HepG2 (cell line): ENCODE measurements at regions not wholly inside any gene's neighbourhood (a gene's known extent, or its start where the extent isn't known, plus 50 kb on each side); places are given as distances from the start of the nearest gene placed in this dataset.

ENCODE experiments used
- ATAC-seq: fragments of 200-7000 bp; cut with Tn5 transposase; 3 replicates; pipeline ENCODE4 v1.9.1; 2020; ENCODE audit warnings: mild to moderate bottlenecking, moderate library complexity
- BruUV-seq: library from RNA; stranded (reverse); fragments of 400-500 nt; replicated peaks from 2 replicates; lab custom pipeline; 2021; lab: Mats Ljungman, UMichigan
- CTCF ChIA-PET: fragments of 300-600 bp; formaldehyde crosslinking; extraction: SDS; loops from one replicate; lab custom pipeline; 2021; ENCODE audit warnings: low total read pairs, inconsistent platforms, low intra/inter-chr PET ratio; lab: Yijun Ruan, JAX
- POLR2A ChIA-PET: fragments of 350-600 bp; sonication (Branson Sonifier 250); formaldehyde crosslinking; loops from one replicate; lab custom pipeline; 2020; ENCODE audit warnings: antibody characterized with exemption, inconsistent platforms; lab: Yijun Ruan, JAX
- DNase-seq: peaks from one replicate; pipeline ENCODE4 v3.0.0-alpha.2; 2015; ENCODE audit warnings: low spot score
- FAIRE-seq: peaks from 3 replicates; lab custom pipeline; 2011; peaks lifted over from hg19 to GRCh38; lab: Jason Lieb, UNC
- H2AFZ ChIP-seq: one replicate; pipeline ENCODE4 v1.6.1; 2011; ENCODE audit warnings: low read length, inconsistent platforms
- H3K27ac ChIP-seq: fragments of 300-600 bp; 3 replicates; pipeline ENCODE4 v1.8.0; 2011; ENCODE audit warnings: mixed run types, mild to moderate bottlenecking, mixed read lengths, low read length, inconsistent platforms; ENCODE audit not compliant: insufficient read depth; ENCODE audit errors: extremely low read length
- H3K27me3 ChIP-seq, 2 experiments: fragments of 200-600 bp in 1 of 2; 2 replicates in 1 of 2; 3 replicates in 1 of 2; pipeline versions ENCODE4 v1.6.0 to v1.8.0; 2011; ENCODE audit warnings: low read length in 2 of 2, mild to moderate bottlenecking in 2 of 2, moderate library complexity in 2 of 2, inconsistent platforms in 1 of 2; ENCODE audit not compliant: insufficient read depth in 2 of 2, control insufficient read depth in 1 of 2
- H3K36me3 ChIP-seq, 2 experiments: fragments of 200-600 bp in 1 of 2; replicated peaks in 1 of 2; 2 replicates in 1 of 2; 3 replicates in 1 of 2; pipeline versions ENCODE4 v1.5.1 to v1.8.0; 2011; ENCODE audit warnings: low read length in 2 of 2, inconsistent platforms in 1 of 2; ENCODE audit not compliant: insufficient read depth in 2 of 2, control insufficient read depth in 1 of 2
- H3K4me1 ChIP-seq: 2 replicates; pipeline ENCODE4 v1.5.1; 2012; ENCODE audit warnings: low read length, inconsistent platforms; ENCODE audit not compliant: insufficient read depth
- H3K4me2 ChIP-seq: 2 replicates; pipeline ENCODE4 v1.6.0; 2011; ENCODE audit warnings: low read depth, low read length, inconsistent platforms
- H3K4me3 ChIP-seq, 3 experiments: fragments of 200-600 bp in 1 of 3; sonication (generic), shearing (Covaris generic) in 1 of 3; replicated peaks in 1 of 3; 2 replicates each; pipeline ENCODE4 v1.5.1; 2011 to 2016; ENCODE audit warnings: low read length in 3 of 3, inconsistent platforms in 2 of 3, low read depth in 2 of 3, mild to moderate bottlenecking in 2 of 3, control low read depth in 1 of 3, mixed read lengths in 1 of 3; ENCODE audit not compliant: insufficient read depth in 1 of 3
- H3K79me2 ChIP-seq: one replicate; pipeline ENCODE4 v1.6.1; 2011; ENCODE audit warnings: low read length, inconsistent platforms; ENCODE audit not compliant: insufficient read depth
- H3K9ac ChIP-seq: 2 replicates; pipeline ENCODE4 v1.6.0; 2011; ENCODE audit warnings: mild to moderate bottlenecking, low read depth, low read length, inconsistent platforms; ENCODE audit not compliant: insufficient read depth
- H3K9me3 ChIP-seq: 2 replicates; pipeline ENCODE4 v1.5.1; 2012; ENCODE audit warnings: mild to moderate bottlenecking, low read length
- H4K20me1 ChIP-seq: 2 replicates; pipeline ENCODE4 v1.6.0; 2011; ENCODE audit warnings: inconsistent platforms, mild to moderate bottlenecking, low read length, moderate library complexity; ENCODE audit not compliant: insufficient read depth
- FOXA1 ChIP-seq, 2 experiments: fragments of 450-650 bp in 1 of 2; sonication (generic) in 1 of 2; formaldehyde crosslinking in 1 of 2; IDR thresholded peaks; 2 replicates each; pipeline versions ENCODE4 v1.4.0 to v1.6.1; 2016 to 2020; ENCODE audit warnings: missing genetic modification reagents in 1 of 2
- HIC2 ChIP-seq: sonication (generic); formaldehyde crosslinking; IDR thresholded peaks from 2 replicates; pipeline ENCODE4 v1.9.0; 2022; ENCODE audit warnings: low read depth, missing genetic modification reagents
- NFYC ChIP-seq: IDR thresholded peaks from 2 replicates; pipeline ENCODE4 v1.6.1; 2016; ENCODE audit warnings: missing genetic modification reagents, missing compliant biosample characterization
- TBL1XR1 ChIP-seq: fragments of 150-350 bp; IDR thresholded peaks from 2 replicates; pipeline ENCODE4 v1.6.1; 2014; ENCODE audit warnings: borderline replicate concordance, low read length; ENCODE audit not compliant: partially characterized antibody
- ZNF224 ChIP-seq: sonication (generic); formaldehyde crosslinking; IDR thresholded peaks from 2 replicates; pipeline ENCODE4 v1.5.0; 2020; ENCODE audit warnings: mild to moderate bottlenecking, missing genetic modification reagents
- ZNF543 ChIP-seq: sonication (generic); formaldehyde crosslinking; IDR thresholded peaks from 2 replicates; pipeline ENCODE4 v1.4.0; 2020; ENCODE audit warnings: mild to moderate bottlenecking, missing genetic modification reagents
- WGBS: methylation state at CpG from one replicate; pipeline ENCODE4 v1.1.6; 2017; ENCODE audit warnings: low lambda C conversion rate; 5-methylcytosine and 5-hydroxymethylcytosine counted together
- in situ Hi-C: cut with HindIII; loops from 2 replicates; pipeline ENCODE4 v1.10.0; 2017; ENCODE audit warnings: low pct_unique_long_range_greater_than_20kb; ENCODE audit not compliant: extremely low pct_ligation_motif_present
- intact Hi-C: fragments of 100-400 bp; cut with micrococcal nuclease; formaldehyde crosslinking; loops from one replicate; pipeline ENCODE4 v1.10.0; 2022; ENCODE audit not compliant: unreplicated experiment
- TF ChIP-seq, protein P1 (sequence below), 2 experiments: sonication (generic) in 1 of 2; formaldehyde crosslinking in 1 of 2; IDR thresholded peaks; 2 replicates each; pipeline versions ENCODE4 v1.4.0 to v1.6.1; 2016 to 2020; ENCODE audit warnings: borderline replicate concordance in 1 of 2, low read depth in 1 of 2, mild to moderate bottlenecking in 1 of 2, missing genetic modification reagents in 1 of 2

- TF ChIP-seq ZNF224 (no peak), TBL1XR1 (no peak), NFYC (peak; percentile 66), HIC2 (CRISPR knock-in tag) (no peak)
Observed at GRCh38 chr2:134089454-134089853, 164.4 kb upstream of the MGAT5 start (continued).

GRCh38 chr2:134097740-134098139 lies 156.1 kb upstream of the MGAT5 start:
- peak; percentile 59; the same call in 2 of the 3 replicates for ATAC-seq
- POLR2A ChIA-PET, result no interaction called here

More at GRCh38 chr2:134097740-134098139, 156.1 kb upstream of the MGAT5 start:
- no peak overlapping the region for H3K27ac ChIP-seq
- no peaks in the 10 kb centered on the region for H4K20me1 ChIP-seq
- CTCF ChIA-PET, result no interaction called here
- no peak for FAIRE-seq
- H2AFZ ChIP-seq, result no peak overlapping the region
- in situ Hi-C loops, result no loop called here
- H3K36me3 ChIP-seq, result no peaks in the 10 kb centered on the region
- H3K4me2 ChIP-seq, result peak overlapping the region; percentile 56
- H3K4me1 ChIP-seq, result peaks cover 56% of the 10 kb centered on the region
- intact Hi-C loops, result loop anchor here (2.0 kb wide), 1 partner anchor 21 kb away; no protein-coding TSS in a partner anchor
- DNase-seq, result no peak
- H3K79me2 ChIP-seq, result no peaks in the 10 kb centered on the region
- H3K4me3 ChIP-seq, result peak overlapping the region in 1 of 3 experiments; percentile 6; a peak in 1 of 6 replicates
- H3K27me3 ChIP-seq, result no peaks in the 10 kb centered on the region
- peaks cover 4% of the 10 kb centered on the region for H3K9me3 ChIP-seq
- WGBS, result 8% methylated on average over 4 of the region's 4 CpGs
- peak overlapping the region; percentile 10; the same call in 1 of the 2 replicates for H3K9ac ChIP-seq
- BruUV-seq, result no TSS peak
- TF ChIP-seq FOXA1 (IDR thresholded peaks at IDR 0.05) (no peak), FOXA1 (CRISPR knock-in tag; IDR thresholded peaks at IDR 0.05) (peak; percentile 32; the same call in 1 of the 2 replicates), ZNF543 (no peak)
- TF ChIP-seq, protein P1, sequence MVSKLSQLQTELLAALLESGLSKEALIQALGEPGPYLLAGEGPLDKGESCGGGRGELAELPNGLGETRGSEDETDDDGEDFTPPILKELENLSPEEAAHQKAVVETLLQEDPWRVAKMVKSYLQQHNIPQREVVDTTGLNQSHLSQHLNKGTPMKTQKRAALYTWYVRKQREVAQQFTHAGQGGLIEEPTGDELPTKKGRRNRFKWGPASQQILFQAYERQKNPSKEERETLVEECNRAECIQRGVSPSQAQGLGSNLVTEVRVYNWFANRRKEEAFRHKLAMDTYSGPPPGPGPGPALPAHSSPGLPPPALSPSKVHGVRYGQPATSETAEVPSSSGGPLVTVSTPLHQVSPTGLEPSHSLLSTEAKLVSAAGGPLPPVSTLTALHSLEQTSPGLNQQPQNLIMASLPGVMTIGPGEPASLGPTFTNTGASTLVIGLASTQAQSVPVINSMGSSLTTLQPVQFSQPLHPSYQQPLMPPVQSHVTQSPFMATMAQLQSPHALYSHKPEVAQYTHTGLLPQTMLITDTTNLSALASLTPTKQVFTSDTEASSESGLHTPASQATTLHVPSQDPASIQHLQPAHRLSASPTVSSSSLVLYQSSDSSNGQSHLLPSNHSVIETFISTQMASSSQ (IDR thresholded peaks at IDR 0.05; ENCODE audit: low read depth), result peak; percentile 69
- TF ChIP-seq, protein P1 (CRISPR knock-in tag; IDR thresholded peaks at IDR 0.05; ENCODE audit: borderline replicate concordance), result no peak
